AG08395 (cell line): ENCODE measurements at regions not wholly inside any gene's neighbourhood (a gene's known extent, or its start where the extent isn't known, plus 50 kb on each side); places are given as distances from the start of the nearest gene placed in this dataset.

Experiments
- DNase-seq: peaks from one replicate; pipeline ENCODE4 v3.0.0; 2012; ENCODE audit warnings: mixed read lengths, low spot score

- no peak for DNase-seq
Observed at GRCh38 chr18:76771192-76771799, 51.1 kb upstream of the ZNF236 start.

GRCh38 chr18:76767954-76768353 lies 54.4 kb upstream of the ZNF236 start:
- DNase-seq, result no peak

- no peak for DNase-seq
Observed at GRCh38 chr18:76766429-76766828, 55.9 kb upstream of the ZNF236 start.

- DNase-seq, result no peak
Observed at GRCh38 chr18:76765649-76766048, 56.7 kb upstream of the ZNF236 start.

- DNase-seq, result no peak
Observed at GRCh38 chr18:76764291-76764901, 58.0 kb upstream of the ZNF236 start.

- no peak for DNase-seq
Observed at GRCh38 chr18:76759056-76759455, 63.3 kb upstream of the ZNF236 start.

- no peak for DNase-seq
Observed at GRCh38 chr18:76757925-76758324, 64.4 kb upstream of the ZNF236 start.

GRCh38 chr18:76757335-76757734 lies 65.0 kb upstream of the ZNF236 start:
- peak; percentile 16 for DNase-seq

GRCh38 chr18:76756531-76757253 lies 65.7 kb upstream of the ZNF236 start:
- DNase-seq, result no peak

- DNase-seq, result no peak
Observed at GRCh38 chr18:76754351-76754750, 68.0 kb upstream of the ZNF236 start.

- DNase-seq, result no peak
Observed at GRCh38 chr18:76752400-76752799, 70.0 kb upstream of the ZNF236 start.

- no peak for DNase-seq
Observed at GRCh38 chr18:76750917-76751890, 71.2 kb upstream of the ZNF236 start.

GRCh38 chr18:76750269-76750668 lies 72.1 kb upstream of the ZNF236 start:
- no peak for DNase-seq

- DNase-seq, result no peak
Observed at GRCh38 chr18:76747676-76748075, 74.7 kb upstream of the ZNF236 start.

- no peak for DNase-seq
Observed at GRCh38 chr18:76741346-76741745, 81.0 kb upstream of the ZNF236 start.

GRCh38 chr18:76736309-76736708 lies 86.0 kb upstream of the ZNF236 start:
- DNase-seq, result no peak

GRCh38 chr18:76730901-76731300 lies 91.5 kb upstream of the ZNF236 start:
- DNase-seq, result no peak

- DNase-seq, result no peak
Observed at GRCh38 chr18:76727589-76727988, 94.8 kb upstream of the ZNF236 start.

GRCh38 chr18:76725445-76725844 lies 96.9 kb upstream of the ZNF236 start:
- no peak for DNase-seq

- DNase-seq, result no peak
Observed at GRCh38 chr18:76722224-76723061, 99.9 kb upstream of the ZNF236 start.
